ENCODE measurements at regions not wholly inside any gene's neighbourhood (a gene's known extent, or its start where the extent isn't known, plus 50 kb on each side); places are given as distances from the start of the nearest gene placed in this dataset.

GRCh38 chr20:40959325-40960092 lies 69.1 kb upstream of the TOP1 start:
- DNase-seq (ENCODE audit: low read depth): no peak

DNA sequence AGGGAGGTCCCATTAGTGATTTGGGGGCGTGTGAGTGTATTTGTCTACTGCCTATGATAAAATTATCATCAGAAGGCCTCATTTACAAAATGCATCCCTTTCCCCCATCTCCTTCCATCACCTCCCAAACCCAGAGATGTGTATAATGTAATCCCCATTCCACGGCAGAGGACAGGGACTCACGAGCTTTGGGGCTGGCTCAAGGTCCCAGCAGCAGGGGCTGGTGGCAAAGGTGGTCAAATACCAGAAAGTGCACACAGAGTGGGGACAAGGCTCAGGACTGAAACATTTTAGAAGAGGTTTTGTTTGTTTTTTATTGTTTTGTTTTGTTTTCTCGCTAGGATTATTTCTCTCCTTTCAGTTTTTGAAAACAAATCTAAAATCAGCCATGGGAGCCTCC lies 68.5 kb upstream of the TOP1 start:
- DNase-seq (ENCODE audit: low read depth): no peak

DNA sequence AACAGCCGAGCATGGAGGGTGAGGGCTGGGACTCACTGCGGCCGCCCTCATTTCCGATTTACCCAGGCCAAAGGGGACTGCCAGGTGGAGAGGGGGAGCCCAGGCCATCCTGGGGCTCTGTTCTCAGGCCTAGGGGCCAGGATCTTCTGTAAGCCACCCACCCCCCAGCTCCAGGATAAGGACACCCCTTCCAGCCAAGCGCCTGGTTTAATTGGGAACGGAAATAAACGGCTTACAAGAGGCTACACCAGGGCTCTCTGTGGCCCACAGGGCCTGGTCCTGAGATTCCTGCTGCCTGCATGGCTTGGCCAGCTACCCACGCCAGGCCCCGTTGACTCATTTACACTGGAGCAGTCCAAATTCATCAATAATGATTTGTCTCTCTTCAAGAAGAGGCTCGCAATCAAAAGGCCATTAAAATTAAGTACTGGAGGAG lies 68.1 kb upstream of the TOP1 start:
- DNase-seq (ENCODE audit: low read depth): no peak

- no peak for DNase-seq (ENCODE audit: low read depth)
Observed at GRCh38 chr20:40961176-40961575, 67.4 kb upstream of the TOP1 start.

DNA sequence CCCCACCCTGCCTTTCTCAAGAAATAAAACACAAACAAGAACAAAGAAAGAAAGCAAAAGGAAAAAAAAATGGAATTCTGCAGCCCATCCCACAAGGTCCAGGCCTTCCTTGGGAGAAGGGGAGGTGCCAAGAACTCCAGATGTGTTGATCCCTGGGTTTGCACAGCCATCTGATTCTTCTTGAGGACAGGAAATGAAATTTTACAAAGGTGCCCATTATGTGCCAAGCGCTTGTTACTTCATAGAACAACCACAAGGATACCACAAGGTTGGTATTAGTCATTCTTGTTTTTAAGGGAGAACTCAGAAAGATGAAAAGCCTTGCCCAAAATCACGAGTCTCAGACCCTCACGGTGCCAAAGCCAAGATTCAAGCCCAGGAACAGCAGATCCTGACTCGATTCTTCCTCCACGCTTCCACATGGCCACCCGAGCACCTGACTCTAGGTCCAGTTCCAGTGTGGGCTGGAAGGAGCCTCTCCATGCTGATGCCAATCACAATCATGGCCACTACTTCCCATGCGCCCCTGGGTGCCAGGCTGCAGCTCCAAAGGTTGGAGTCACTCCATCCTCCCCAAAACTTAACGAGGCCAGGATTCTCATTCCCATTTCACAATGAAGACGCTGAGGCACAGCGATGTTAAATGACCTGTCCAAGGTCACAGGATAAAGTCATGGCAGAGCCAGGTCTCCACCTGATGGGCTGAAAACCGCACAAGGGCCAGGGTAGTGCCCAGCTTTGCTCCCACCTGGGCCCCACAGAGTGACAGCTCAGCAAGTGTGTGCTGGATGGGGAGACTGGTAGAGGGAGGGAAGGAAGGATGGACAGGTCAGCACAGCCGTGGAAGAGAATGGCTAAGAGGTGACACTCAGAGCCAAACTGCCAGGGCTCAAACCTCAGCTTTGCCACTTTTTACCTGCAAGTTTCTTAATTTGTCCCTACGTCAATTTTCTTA lies 66.7 kb upstream of the TOP1 start:
- DNase-seq (ENCODE audit: low read depth): peak; percentile 48

DNA sequence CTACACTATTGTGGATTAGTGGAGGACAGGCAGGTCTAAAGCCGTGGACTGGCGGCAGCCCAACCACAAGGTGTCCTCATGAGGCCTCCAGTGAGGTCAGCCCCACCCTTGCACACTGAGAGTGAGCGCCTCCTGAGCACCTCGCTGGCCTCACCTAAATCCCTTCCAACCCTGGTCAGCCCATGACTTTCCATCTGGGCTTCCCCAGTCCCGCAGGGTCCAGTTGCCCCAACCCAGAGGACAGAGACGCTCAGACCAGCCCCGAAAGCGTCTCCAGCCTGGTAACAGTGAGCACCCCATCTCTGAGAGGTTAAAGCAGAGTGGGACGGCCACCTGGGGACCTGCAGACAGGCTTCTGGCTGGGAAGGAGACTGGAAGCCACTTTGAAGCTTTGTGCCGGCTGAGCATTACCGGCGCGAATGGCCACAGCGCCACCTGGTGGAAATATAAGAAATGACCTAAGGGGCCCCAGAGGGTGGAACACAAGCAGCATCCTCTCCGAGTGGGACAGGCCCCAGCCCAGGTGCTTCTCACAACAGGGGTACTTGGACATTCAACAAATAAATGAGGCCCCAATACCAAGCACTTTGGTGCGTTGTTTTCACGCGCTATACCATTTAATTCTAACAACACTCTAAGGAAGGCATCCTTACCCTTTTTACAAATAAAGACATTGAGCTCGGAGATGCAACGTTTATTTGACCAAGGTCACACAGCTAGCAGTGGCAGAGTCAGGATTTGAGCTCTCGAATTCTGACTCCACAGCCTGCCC lies 65.7 kb upstream of the TOP1 start:
- peak; percentile 73 for DNase-seq (ENCODE audit: low read depth)

GRCh38 chr20:40963505-40963845 lies 65.1 kb upstream of the TOP1 start:
- no peak for DNase-seq (ENCODE audit: low read depth)

- DNase-seq (ENCODE audit: low read depth): no peak
Observed at GRCh38 chr20:40965671-40966070, 63.0 kb upstream of the TOP1 start.

DNA sequence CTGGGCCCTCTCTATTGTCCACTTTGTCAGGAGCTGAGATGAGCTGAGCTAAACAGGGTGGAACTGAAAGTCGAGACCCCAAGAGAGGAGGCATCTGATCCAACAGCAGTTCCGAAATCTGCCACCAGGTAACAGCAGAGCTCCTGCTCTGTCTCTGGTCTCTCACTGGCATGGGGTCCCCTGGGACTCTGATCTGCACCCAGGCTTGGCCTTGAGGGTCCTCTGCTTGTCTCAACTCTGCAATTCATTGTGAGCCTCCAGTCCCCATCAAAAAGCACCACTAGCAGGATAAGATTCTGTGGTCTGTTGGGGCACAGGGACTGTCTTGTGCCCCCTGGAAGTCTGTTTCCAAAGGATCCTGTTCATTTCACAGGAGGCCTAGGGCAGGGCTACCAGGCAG lies 62.5 kb upstream of the TOP1 start:
- DNase-seq (ENCODE audit: low read depth): peak; percentile 42

DNA sequence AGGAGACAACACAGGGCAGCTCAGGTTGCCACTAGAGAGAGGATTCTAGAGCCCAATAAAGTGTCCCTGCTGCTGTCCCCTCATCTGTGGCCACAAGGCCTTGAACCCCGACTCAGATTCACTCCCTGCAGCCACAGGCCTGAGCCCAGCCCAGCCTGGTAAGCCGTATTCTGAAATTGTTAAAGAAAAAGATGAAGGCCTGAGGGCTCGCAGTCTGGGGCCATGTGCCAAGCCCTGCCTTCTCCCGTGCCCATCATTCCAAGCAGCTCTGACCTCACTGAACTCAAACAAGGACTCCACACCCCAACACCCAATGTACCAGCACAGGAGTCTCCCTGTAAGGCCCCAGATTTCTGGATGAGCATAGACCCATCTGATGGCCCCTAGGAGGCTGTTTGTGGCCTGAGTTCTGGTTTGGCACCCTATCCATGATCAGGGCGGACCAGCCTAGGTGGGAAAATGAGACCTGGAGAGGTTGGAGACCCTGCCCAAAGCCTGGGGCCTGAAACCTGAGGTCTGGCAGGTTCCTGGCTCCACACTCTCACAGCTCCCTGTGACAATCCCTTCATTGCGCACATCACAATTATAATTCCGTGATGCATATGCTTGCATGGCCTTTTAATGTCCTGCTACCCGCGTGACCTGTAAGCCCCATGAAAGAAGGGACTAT lies 62.0 kb upstream of the TOP1 start:
- DNase-seq (ENCODE audit: low read depth): no peak

DNA sequence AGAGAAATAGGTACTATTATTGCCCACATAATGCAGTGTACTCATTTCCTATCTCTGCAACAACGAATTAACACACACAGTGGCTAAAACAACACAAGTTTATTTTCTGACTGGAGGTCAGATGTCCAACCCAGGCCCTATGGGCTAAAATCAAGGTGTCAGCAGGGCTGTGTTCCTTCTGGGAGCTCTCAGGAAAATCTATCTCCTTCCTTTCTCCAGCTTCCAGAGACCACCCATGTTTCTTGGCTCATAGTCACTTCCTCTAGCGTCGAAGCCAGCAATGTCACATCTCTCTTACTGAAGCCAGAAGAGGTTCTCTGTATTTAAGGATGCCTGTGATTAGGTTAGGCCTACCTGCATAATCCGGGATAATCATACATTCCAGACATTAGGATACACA lies 60.9 kb upstream of the TOP1 start:
- DNase-seq (ENCODE audit: low read depth): no peak

- DNase-seq (ENCODE audit: low read depth): peak; percentile 83
Observed at GRCh38 chr20:40968816-40969562, 59.6 kb upstream of the TOP1 start.

GRCh38 chr20:40970218-40970617 lies 58.4 kb upstream of the TOP1 start:
- DNase-seq (ENCODE audit: low read depth): peak; percentile 31

DNA sequence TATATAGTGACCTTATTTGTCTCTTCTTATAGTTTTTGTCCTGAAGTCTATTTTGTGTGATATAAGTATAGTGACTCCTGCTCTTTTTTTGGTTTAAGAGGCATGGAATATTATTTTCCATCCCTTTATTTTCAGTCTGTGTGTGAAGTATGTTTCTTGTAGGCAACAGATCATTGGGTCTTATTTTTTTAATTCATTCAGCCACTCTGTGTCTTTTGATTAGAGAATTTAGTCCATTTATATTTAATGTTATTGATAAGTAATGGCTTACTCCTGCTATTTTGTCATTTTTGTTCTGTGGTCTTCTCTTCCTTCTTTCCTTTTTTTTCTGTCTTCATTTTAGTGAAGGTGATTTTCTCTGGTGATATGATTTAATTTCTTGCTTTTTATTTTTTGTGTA lies 51.4 kb upstream of the TOP1 start:
- no peak for DNase-seq (ENCODE audit: low read depth)

- no peak for DNase-seq (ENCODE audit: low read depth)
Observed at GRCh38 chr20:40978761-40979160, 49.9 kb upstream of the TOP1 start.

Data from ELR (cell line).